HG03521 (cell line): ENCODE measurements at regions not wholly inside any gene's neighbourhood (a gene's known extent, or its start where the extent isn't known, plus 50 kb on each side); places are given as distances from the start of the nearest gene placed in this dataset.

ENCODE experiments used
- ATAC-seq: cut with Tn5 transposase; IDR thresholded peaks from one replicate; pipeline ENCODE4 v1.9.1; 2021; ENCODE audit warnings: mild to moderate bottlenecking, moderate library complexity; ENCODE audit not compliant: unreplicated experiment

GRCh38 chr11:105334025-105334714 is 194.6 kb upstream of the CARD18 start:
- no peak for ATAC-seq

GRCh38 chr11:105333153-105333552 is 193.6 kb upstream of the CARD18 start:
- ATAC-seq = no peak

- ATAC-seq = no peak
Measured at GRCh38 chr11:105332171-105332570, 192.6 kb upstream of the CARD18 start.

- ATAC-seq = no peak
Measured at GRCh38 chr11:105328061-105328460, 188.5 kb upstream of the CARD18 start.

GRCh38 chr11:105324156-105324555 is 184.6 kb upstream of the CARD18 start:
- ATAC-seq = no peak

- no peak for ATAC-seq
Measured at GRCh38 chr11:105321696-105322095, 182.1 kb upstream of the CARD18 start.

GRCh38 chr11:105315287-105315686 is 175.7 kb upstream of the CARD18 start:
- no peak for ATAC-seq

- ATAC-seq = no peak
Measured at GRCh38 chr11:105312266-105312665, 172.7 kb upstream of the CARD18 start.

GRCh38 chr11:105298630-105299029 is 159.1 kb upstream of the CARD18 start:
- ATAC-seq = no peak

GRCh38 chr11:105298174-105298573 is 158.6 kb upstream of the CARD18 start:
- ATAC-seq = no peak

GRCh38 chr11:105297463-105297862 is 157.9 kb upstream of the CARD18 start:
- no peak for ATAC-seq

- no peak for ATAC-seq
Measured at GRCh38 chr11:105296806-105297205, 157.2 kb upstream of the CARD18 start.

GRCh38 chr11:105296386-105296785 is 156.8 kb upstream of the CARD18 start:
- no peak for ATAC-seq

GRCh38 chr11:105282658-105283057 is 143.1 kb upstream of the CARD18 start:
- ATAC-seq = no peak

GRCh38 chr11:105274631-105275030 is 135.1 kb upstream of the CARD18 start:
- ATAC-seq = no peak

- no peak for ATAC-seq
Measured at GRCh38 chr11:105273660-105274280, 134.2 kb upstream of the CARD18 start.

- ATAC-seq = no peak
Measured at GRCh38 chr11:105269862-105270261, 130.3 kb upstream of the CARD18 start.

GRCh38 chr11:105268404-105269062 is 129.0 kb upstream of the CARD18 start:
- ATAC-seq = no peak

- no peak for ATAC-seq
Measured at GRCh38 chr11:105265845-105266244, 126.3 kb upstream of the CARD18 start.

- ATAC-seq = no peak
Measured at GRCh38 chr11:105260976-105261375, 121.4 kb upstream of the CARD18 start.

- no peak for ATAC-seq
Measured at GRCh38 chr11:105245781-105246315, 106.3 kb upstream of the CARD18 start.
